ENCODE measurements at regions not wholly inside any gene's neighbourhood (a gene's known extent, or its start where the extent isn't known, plus 50 kb on each side); places are given as distances from the start of the nearest gene placed in this dataset.

DNA sequence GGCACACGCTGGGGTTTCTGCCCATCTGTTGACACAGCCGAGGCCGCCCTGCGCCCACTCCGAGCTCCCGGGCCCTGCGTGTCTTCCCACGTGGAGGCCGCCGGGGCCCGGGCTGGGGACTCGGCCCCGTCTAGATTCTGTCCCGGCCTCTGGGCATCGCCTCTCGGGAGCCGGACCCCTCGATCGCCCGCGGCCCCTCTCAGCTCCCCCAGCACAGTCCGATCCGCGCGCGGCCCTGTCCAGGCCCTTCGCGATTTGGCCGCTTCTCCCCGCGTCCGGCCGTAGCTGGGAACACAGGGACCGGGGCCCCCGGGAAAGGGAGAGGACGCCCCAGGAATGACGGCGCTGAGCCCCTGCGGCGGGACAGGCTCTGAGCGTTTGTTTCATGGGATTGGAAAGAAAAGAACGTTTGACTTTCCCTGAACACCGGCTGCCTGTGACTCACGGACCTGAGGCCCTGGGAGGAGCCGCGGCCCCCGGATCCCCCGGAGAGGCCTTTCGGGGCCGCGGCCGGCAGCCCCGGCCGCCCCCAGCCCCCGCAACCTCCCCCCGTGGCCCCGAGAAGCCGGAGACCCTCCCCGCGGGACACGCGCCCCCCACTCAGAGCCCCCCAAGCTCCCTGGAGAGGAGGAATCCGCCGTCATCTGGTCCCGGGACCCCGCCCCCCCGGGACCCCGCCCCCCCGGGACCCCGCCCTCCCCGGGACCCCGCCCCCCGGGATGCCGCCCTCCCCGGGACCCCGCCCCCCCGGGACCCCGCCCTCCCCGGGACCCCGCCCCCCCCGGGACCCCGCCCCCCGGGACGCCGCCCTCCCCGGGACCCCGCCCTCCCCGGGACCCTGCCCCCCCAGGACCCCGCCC, 62.7 kb upstream of the CTDP1 start:
- Mint-ChIP-seq H3K36me3 (no peaks in the 10 kb centered on the region), H3K27me3 (peaks cover 0 to 10% (median 4%) of the 10 kb centered on the region in 5 donors), H3K27ac (no peak overlapping the region), H3K4me3 (peak overlapping the region in 1 of 10 donors; percentile 21), H3K4me1 (no peaks in the 10 kb centered on the region), H3K9me3 (peaks cover 0 to 3% (median 0%) of the 10 kb centered on the region in 11 donors)
- Histone ChIP-seq H3K4me3 (ENCODE audit: low read length) (no peak overlapping the region), H3K27ac (ENCODE audit: low read depth, low read length) (no peak overlapping the region), H3K9me3 (ENCODE audit: control insufficient read depth in 2 of 3, low read length in 3 of 3) (no peaks in the 10 kb centered on the region), H3K4me1 (ENCODE audit: control insufficient read depth in 2 of 2, insufficient read depth in 2 of 2, low read length in 2 of 2) (no peaks in the 10 kb centered on the region), H3K27me3 (ENCODE audit: control insufficient read depth in 2 of 2, insufficient read depth in 2 of 2, low read length in 2 of 2) (no peaks in the 10 kb centered on the region), H3K36me3 (ENCODE audit: control insufficient read depth in 2 of 3, insufficient read depth in 3 of 3, low read length in 3 of 3) (no peaks in the 10 kb centered on the region)
- ChIA-PET POLR2A (no interaction called here), CTCF (no interaction called here)
- DNase-seq (no peak), ATAC-seq (no peak)
- intact Hi-C loops (cut with micrococcal nuclease): no loop called here

DNA sequence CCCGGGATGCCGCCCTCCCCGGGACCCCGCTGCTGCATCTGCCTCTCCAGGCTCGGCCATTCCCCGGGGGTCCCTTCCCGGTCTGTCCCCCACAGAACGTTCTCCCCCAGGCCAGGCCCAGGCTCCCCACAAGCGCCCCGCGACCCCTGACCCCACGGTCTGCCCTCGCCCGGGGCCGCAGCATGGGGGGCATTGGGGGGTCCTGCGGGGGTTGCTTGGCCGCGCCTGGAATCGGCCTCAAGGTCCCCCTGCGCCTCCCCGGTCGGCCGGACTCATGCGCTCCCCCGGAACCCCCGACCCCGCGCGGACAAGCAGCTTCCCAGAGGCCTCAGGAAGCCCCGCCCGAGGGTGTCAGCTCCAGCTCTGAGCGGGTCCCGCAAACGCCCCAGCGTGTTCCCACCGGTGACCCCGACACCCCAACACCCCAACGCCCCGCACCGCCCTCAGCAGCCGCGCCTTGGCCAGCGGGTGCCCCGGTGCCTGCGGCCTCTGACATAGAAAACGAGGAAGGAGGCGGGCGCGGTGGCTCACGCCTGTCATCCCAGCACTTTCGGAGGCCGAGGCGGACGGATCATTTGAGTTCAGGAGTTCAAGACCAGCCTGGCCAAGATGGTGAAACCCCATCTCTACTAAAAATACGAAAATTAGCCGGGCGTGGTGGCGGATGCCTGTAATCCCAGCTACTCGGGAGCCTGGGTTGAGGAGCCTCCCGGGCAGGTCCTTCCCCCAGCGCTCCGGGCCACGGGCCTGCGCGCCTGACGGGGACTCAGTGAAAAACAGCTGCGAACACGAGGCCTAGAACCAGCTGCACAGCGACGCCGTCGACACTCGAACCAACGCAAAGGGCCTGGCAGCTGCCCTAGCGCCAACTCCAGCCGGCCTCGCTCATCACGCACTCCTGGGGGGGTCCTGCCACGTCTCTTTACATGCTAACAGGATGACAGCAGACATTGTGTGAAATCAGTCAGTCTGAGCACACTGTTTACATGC, 61.8 kb upstream of the CTDP1 start:
- H3K27me3 Mint-ChIP-seq: peaks cover 0 to 10% (median 4%) of the 10 kb centered on the region in 5 donors
- Histone ChIP-seq H3K9me3 (ENCODE audit: control insufficient read depth in 2 of 3, low read length in 3 of 3) (no peaks in the 10 kb centered on the region), H3K4me3 (ENCODE audit: low read length) (no peak overlapping the region), H3K36me3 (ENCODE audit: control insufficient read depth in 2 of 3, insufficient read depth in 3 of 3, low read length in 3 of 3) (no peaks in the 10 kb centered on the region), H3K4me1 (ENCODE audit: control insufficient read depth in 2 of 2, insufficient read depth in 2 of 2, low read length in 2 of 2) (no peaks in the 10 kb centered on the region), H3K27me3 (ENCODE audit: control insufficient read depth in 2 of 2, insufficient read depth in 2 of 2, low read length in 2 of 2) (no peaks in the 10 kb centered on the region), H3K27ac (ENCODE audit: low read depth, low read length) (no peak overlapping the region)
- H3K36me3 Mint-ChIP-seq: no peaks in the 10 kb centered on the region
- H3K9me3 Mint-ChIP-seq: peaks cover 0 to 3% (median 0%) of the 10 kb centered on the region in 11 donors
- H3K4me1 Mint-ChIP-seq: no peaks in the 10 kb centered on the region
- CTCF ChIA-PET: no interaction called here
- POLR2A ChIA-PET: no interaction called here
- intact Hi-C loops (cut with micrococcal nuclease): no loop called here
- ATAC-seq (peak; percentile 22), DNase-seq (no peak)
- peak overlapping the region in 3 of 10 donors; percentile 25 to 48 (median 26) for H3K4me3 Mint-ChIP-seq
- no peak overlapping the region for H3K27ac Mint-ChIP-seq

DNA sequence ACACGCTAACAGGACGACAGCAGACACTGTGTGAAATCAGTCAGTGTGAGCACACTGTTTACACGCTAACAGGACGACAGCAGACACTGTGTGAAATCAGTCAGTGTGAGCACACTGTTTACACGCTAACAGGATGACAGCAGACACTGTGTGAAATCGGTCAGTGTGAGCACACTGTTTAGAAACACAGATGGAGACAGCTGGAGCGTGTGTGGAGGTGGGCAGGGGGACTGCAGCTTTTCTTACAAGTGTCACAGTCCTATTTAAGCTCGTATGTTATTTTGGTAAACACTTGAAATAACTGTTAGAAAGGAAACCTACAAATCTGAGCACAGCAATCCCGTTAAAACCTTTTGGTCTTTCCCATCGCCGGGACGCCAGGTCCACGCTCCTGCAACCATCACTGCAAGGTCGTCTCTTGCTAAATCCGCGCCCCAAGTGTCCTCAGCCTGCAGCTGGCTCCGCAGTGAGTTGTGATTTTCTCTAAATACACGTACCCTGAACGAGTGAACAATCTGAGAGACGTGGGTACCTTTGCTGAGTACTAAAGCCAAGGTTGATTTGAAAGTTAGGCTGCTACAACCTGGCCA, 58.9 kb upstream of the CTDP1 start:
- Mint-ChIP-seq H3K9me3 (peaks cover 0 to 3% (median 0%) of the 10 kb centered on the region in 11 donors), H3K36me3 (no peaks in the 10 kb centered on the region), H3K4me1 (peaks cover 0 to 5% (median 0%) of the 10 kb centered on the region in 7 donors), H3K4me3 (no peak overlapping the region), H3K27me3 (peaks cover 0 to 18% (median 6%) of the 10 kb centered on the region in 5 donors), H3K27ac (no peak overlapping the region)
- Histone ChIP-seq H3K36me3 (ENCODE audit: control insufficient read depth in 2 of 3, insufficient read depth in 3 of 3, low read length in 3 of 3) (no peaks in the 10 kb centered on the region), H3K9me3 (ENCODE audit: control insufficient read depth in 2 of 3, low read length in 3 of 3) (no peaks in the 10 kb centered on the region), H3K27ac (ENCODE audit: low read depth, low read length) (no peak overlapping the region), H3K4me1 (ENCODE audit: control insufficient read depth in 2 of 2, insufficient read depth in 2 of 2, low read length in 2 of 2) (no peaks in the 10 kb centered on the region), H3K4me3 (ENCODE audit: low read length) (no peak overlapping the region), H3K27me3 (ENCODE audit: control insufficient read depth in 2 of 2, insufficient read depth in 2 of 2, low read length in 2 of 2) (no peaks in the 10 kb centered on the region)
- ChIA-PET CTCF (no interaction called here), POLR2A (no interaction called here)
- intact Hi-C loops (cut with micrococcal nuclease): no loop called here
- DNase-seq (no peak), ATAC-seq (no peak)

DNA sequence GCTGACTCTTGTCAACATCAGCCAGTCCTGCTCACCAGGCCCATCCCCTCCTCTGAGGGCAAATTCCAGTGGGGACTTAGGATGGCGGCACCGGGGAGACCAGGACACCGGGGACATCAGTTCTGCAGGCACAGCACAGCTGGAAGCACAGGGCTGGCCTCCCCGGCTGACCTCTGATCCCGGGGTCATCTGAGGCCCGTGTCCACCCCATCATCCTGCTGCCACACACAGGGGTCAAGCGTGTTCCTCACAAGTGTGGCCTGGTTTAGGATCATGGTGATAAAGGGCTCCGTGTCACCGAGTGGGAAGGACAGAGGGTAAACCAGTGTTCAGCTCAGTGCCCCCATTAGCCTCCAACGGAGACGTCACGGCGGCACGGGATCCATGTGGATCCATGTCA, 58.1 kb upstream of the CTDP1 start:
- ChIA-PET POLR2A (no interaction called here), CTCF (no interaction called here)

DNA sequence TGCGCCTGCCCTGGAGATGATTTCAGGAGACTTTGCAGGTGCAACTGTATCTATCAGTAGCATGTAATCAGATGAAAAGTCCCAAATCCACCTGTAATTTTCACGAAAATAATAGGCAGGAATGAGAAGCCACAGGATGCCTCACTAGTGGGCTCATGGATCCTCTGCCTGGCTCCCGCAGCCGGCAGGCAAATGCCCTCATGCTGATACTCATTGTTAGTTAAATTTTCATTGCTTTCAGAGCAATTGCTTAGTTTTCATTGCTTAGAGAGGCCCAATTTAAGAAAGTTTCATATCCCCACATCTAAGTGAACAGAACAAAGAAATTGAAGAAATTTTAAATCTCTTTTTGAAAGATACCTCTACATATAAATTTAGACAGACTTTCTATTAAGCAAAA, 57.6 kb upstream of the CTDP1 start:
- Histone ChIP-seq H3K27ac (ENCODE audit: low read depth, low read length) (no peak overlapping the region), H3K4me1 (ENCODE audit: control insufficient read depth in 2 of 2, insufficient read depth in 2 of 2, low read length in 2 of 2) (no peaks in the 10 kb centered on the region), H3K36me3 (ENCODE audit: control insufficient read depth in 2 of 3, insufficient read depth in 3 of 3, low read length in 3 of 3) (no peaks in the 10 kb centered on the region), H3K27me3 (ENCODE audit: control insufficient read depth in 2 of 2, insufficient read depth in 2 of 2, low read length in 2 of 2) (no peaks in the 10 kb centered on the region), H3K4me3 (ENCODE audit: low read length) (no peak overlapping the region), H3K9me3 (ENCODE audit: control insufficient read depth in 2 of 3, low read length in 3 of 3) (no peaks in the 10 kb centered on the region)
- ChIA-PET POLR2A (no interaction called here), CTCF (no interaction called here)
- no peak for DNase-seq
- H3K4me1 Mint-ChIP-seq: peaks cover 0 to 5% (median 0%) of the 10 kb centered on the region in 7 donors
- no peak overlapping the region for H3K4me3 Mint-ChIP-seq
- intact Hi-C loops (cut with micrococcal nuclease): no loop called here
- H3K9me3 Mint-ChIP-seq: peaks cover 0 to 3% (median 0%) of the 10 kb centered on the region in 11 donors
- no peak for ATAC-seq
- peaks cover 0 to 20% (median 6%) of the 10 kb centered on the region in 5 donors for H3K27me3 Mint-ChIP-seq
- H3K27ac Mint-ChIP-seq: no peak overlapping the region
- no peaks in the 10 kb centered on the region for H3K36me3 Mint-ChIP-seq

More for the DNA sequence above, 58.1 kb upstream of the CTDP1 start:
- H3K4me3 ChIP-seq (ENCODE audit: low read length): no peak overlapping the region
- no peaks in the 10 kb centered on the region for H3K36me3 ChIP-seq (ENCODE audit: control insufficient read depth in 2 of 3, insufficient read depth in 3 of 3, low read length in 3 of 3)
- peaks cover 0 to 18% (median 6%) of the 10 kb centered on the region in 5 donors for H3K27me3 Mint-ChIP-seq
- H3K4me1 Mint-ChIP-seq: peaks cover 0 to 5% (median 0%) of the 10 kb centered on the region in 7 donors
- H3K27ac ChIP-seq (ENCODE audit: low read depth, low read length): no peak overlapping the region
- ATAC-seq (no peak), DNase-seq (no peak)
- no peak overlapping the region for H3K27ac Mint-ChIP-seq
- no peaks in the 10 kb centered on the region for H3K27me3 ChIP-seq (ENCODE audit: control insufficient read depth in 2 of 2, insufficient read depth in 2 of 2, low read length in 2 of 2)
- H3K4me3 Mint-ChIP-seq: no peak overlapping the region
- H3K4me1 ChIP-seq (ENCODE audit: control insufficient read depth in 2 of 2, insufficient read depth in 2 of 2, low read length in 2 of 2): no peaks in the 10 kb centered on the region
- H3K9me3 ChIP-seq (ENCODE audit: control insufficient read depth in 2 of 3, low read length in 3 of 3): no peaks in the 10 kb centered on the region
- intact Hi-C loops (cut with micrococcal nuclease): no loop called here
- peaks cover 0 to 3% (median 0%) of the 10 kb centered on the region in 11 donors for H3K9me3 Mint-ChIP-seq
- H3K36me3 Mint-ChIP-seq: no peaks in the 10 kb centered on the region

DNA sequence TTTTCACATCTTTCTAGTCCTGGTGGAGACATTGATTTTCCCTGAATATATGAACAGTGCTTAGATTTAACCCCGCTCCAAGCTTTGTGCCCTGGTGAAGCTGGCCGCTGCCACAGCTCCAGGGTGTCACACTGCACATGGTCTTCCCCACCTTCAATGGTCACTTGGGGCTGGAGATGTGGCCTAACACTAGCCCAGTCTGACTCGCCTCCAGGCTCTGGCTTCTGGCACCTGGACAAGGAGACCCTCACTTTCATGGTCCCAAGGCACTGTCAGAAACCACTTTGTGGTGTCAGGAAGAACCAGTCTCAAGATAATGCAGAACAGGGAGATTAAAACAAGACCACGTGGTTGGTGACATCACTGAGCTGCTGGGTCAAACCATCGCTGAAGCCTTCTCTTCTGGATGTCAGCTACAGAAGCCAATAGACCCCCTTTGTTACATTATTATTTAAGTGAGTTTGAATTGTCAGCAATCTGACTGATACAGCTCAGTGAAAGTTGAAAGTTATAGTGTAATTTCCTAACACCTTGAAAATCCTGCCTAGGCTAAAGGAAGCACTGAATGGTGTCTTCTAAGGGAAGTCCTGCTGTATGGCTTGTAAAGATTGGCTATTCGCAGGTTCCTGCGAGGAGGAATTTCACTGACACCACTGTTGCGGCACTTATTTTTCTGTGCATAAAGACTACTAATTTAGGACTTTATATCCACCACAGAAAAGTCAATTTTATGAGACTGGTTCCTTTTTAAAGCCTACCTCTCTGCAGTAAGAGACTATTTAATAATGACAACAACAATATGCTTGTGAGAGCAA, 55.0 kb upstream of the CTDP1 start:
- Histone ChIP-seq H3K36me3 (ENCODE audit: control insufficient read depth in 2 of 3, insufficient read depth in 3 of 3, low read length in 3 of 3) (no peaks in the 10 kb centered on the region), H3K4me3 (ENCODE audit: low read length) (no peak overlapping the region), H3K27me3 (ENCODE audit: control insufficient read depth in 2 of 2, insufficient read depth in 2 of 2, low read length in 2 of 2) (no peaks in the 10 kb centered on the region), H3K27ac (ENCODE audit: low read depth, low read length) (no peak overlapping the region), H3K9me3 (ENCODE audit: control insufficient read depth in 2 of 3, low read length in 3 of 3) (no peaks in the 10 kb centered on the region), H3K4me1 (ENCODE audit: control insufficient read depth in 2 of 2, insufficient read depth in 2 of 2, low read length in 2 of 2) (no peaks in the 10 kb centered on the region)
- no peaks in the 10 kb centered on the region for H3K36me3 Mint-ChIP-seq
- no peak overlapping the region for H3K4me3 Mint-ChIP-seq
- peaks cover 0 to 5% (median 0%) of the 10 kb centered on the region in 7 donors for H3K4me1 Mint-ChIP-seq
- DNase-seq: no peak
- POLR2A ChIA-PET: no interaction called here
- intact Hi-C loops (cut with micrococcal nuclease): no loop called here
- H3K27me3 Mint-ChIP-seq: peaks cover 0 to 20% (median 6%) of the 10 kb centered on the region in 5 donors
- CTCF ChIA-PET: interaction anchor here (0.5 kb wide), 1 partner anchor 473 kb away, joined by 3 read pairs; no protein-coding TSS in a partner anchor
- ATAC-seq: no peak
- H3K27ac Mint-ChIP-seq: no peak overlapping the region
- peaks cover 0 to 1% (median 0%) of the 10 kb centered on the region in 11 donors for H3K9me3 Mint-ChIP-seq

Data from naive thymus-derived CD4-positive, alpha-beta T cell (primary cell).